Thoracic aorta (tissue), 2 donors: ENCODE measurements at regions not wholly inside any gene's neighbourhood (a gene's known extent, or its start where the extent isn't known, plus 50 kb on each side); places are given as distances from the start of the nearest gene placed in this dataset.

ENCODE experiments used
- ATAC-seq: fragments of 150-250 bp; one replicate; pipeline ENCODE4 v1.8.0; 2017; ENCODE audit warnings: low read depth; ENCODE audit not compliant: insufficient number of reproducible peaks, low FRiP score
- DNase-seq: peaks from one replicate; pipeline ENCODE4 v3.0.0-alpha.2; 2020; ENCODE audit warnings: low spot score
- H3K27ac ChIP-seq, 2 donors: fragments of 200-600 bp; sonication (generic); 1 replicate in 1 of 2; 2 replicates in 1 of 2; pipeline ENCODE4 v1.5.1; 2016; ENCODE audit warnings: mild to moderate bottlenecking in 2 of 2, moderate library complexity in 2 of 2
- H3K27me3 ChIP-seq: fragments of 200-600 bp; sonication (generic); replicated peaks from 2 replicates; pipeline ENCODE4 v1.6.0; 2016; ENCODE audit warnings: mild to moderate bottlenecking; ENCODE audit not compliant: insufficient read depth
- H3K36me3 ChIP-seq: fragments of 200-600 bp; sonication (generic); one replicate; pipeline ENCODE4 v1.5.1; 2016
- H3K4me1 ChIP-seq, 2 donors: fragments of 200-600 bp; sonication (generic); 1 replicate in 1 of 2; 2 replicates in 1 of 2; pipeline versions ENCODE4 v1.5.1 to v1.6.0; 2016; ENCODE audit warnings: low read depth in 2 of 2, mild to moderate bottlenecking in 1 of 2; ENCODE audit not compliant: control insufficient read depth in 1 of 2
- H3K4me3 ChIP-seq: fragments of 200-600 bp; sonication (generic); 2 replicates; pipeline ENCODE4 v1.5.1; 2016; ENCODE audit warnings: mild to moderate bottlenecking
- H3K9me3 ChIP-seq: fragments of 200-600 bp; sonication (generic); 2 replicates; pipeline ENCODE4 v1.5.1; 2016
- CTCF ChIP-seq: fragments of 200-600 bp; sonication (generic); IDR thresholded peaks from one replicate; pipeline ENCODE4 v1.5.1; 2019; ENCODE audit warnings: antibody characterized with exemption

GRCh38 chr6:113394729-113395128 lies 462.4 kb upstream of the MARCKS start:
- DNase-seq = no peak
- Histone ChIP-seq H3K27ac (no peak overlapping the region), H3K36me3 (no peaks in the 10 kb centered on the region), H3K4me3 (no peak overlapping the region), H3K9me3 (no peaks in the 10 kb centered on the region), H3K4me1 (no peaks in the 10 kb centered on the region), H3K27me3 (no peaks in the 10 kb centered on the region)
- TF ChIP-seq CTCF = no peak
- ATAC-seq = no peak

- H3K36me3 ChIP-seq = no peaks in the 10 kb centered on the region
- no peak for TF ChIP-seq CTCF
- ATAC-seq = no peak
Observed at GRCh38 chr6:113396730-113397129, 460.4 kb upstream of the MARCKS start.

GRCh38 chr6:113397236-113397635 lies 459.9 kb upstream of the MARCKS start:
- H3K27me3 ChIP-seq = no peaks in the 10 kb centered on the region
- no peaks in the 10 kb centered on the region for H3K4me1 ChIP-seq
- H3K36me3 ChIP-seq = no peaks in the 10 kb centered on the region
- no peak for DNase-seq
- no peak for ATAC-seq
- no peak overlapping the region for H3K27ac ChIP-seq
- TF ChIP-seq CTCF = no peak
- H3K9me3 ChIP-seq = no peaks in the 10 kb centered on the region
- no peak overlapping the region for H3K4me3 ChIP-seq

More at GRCh38 chr6:113396730-113397129, 460.4 kb upstream of the MARCKS start:
- Histone ChIP-seq H3K9me3 (no peaks in the 10 kb centered on the region), H3K4me3 (no peak overlapping the region), H3K27me3 (no peaks in the 10 kb centered on the region), H3K27ac (no peak overlapping the region), H3K4me1 (no peaks in the 10 kb centered on the region)
- DNase-seq = no peak

- Histone ChIP-seq H3K4me3 (no peak overlapping the region), H3K9me3 (no peaks in the 10 kb centered on the region), H3K4me1 (no peaks in the 10 kb centered on the region), H3K27ac (no peak overlapping the region), H3K27me3 (no peaks in the 10 kb centered on the region), H3K36me3 (no peaks in the 10 kb centered on the region)
- no peak for TF ChIP-seq CTCF
- DNase-seq (no peak), ATAC-seq (no peak)
Observed at GRCh38 chr6:113401231-113401630, 455.9 kb upstream of the MARCKS start.

GRCh38 chr6:113402544-113402943 lies 454.6 kb upstream of the MARCKS start:
- H3K4me1 ChIP-seq = no peaks in the 10 kb centered on the region
- no peak for ATAC-seq
- H3K27ac ChIP-seq = no peak overlapping the region
- H3K36me3 ChIP-seq = no peaks in the 10 kb centered on the region
- H3K9me3 ChIP-seq = no peaks in the 10 kb centered on the region
- TF ChIP-seq CTCF = no peak
- no peaks in the 10 kb centered on the region for H3K27me3 ChIP-seq
- no peak overlapping the region for H3K4me3 ChIP-seq
- no peak for DNase-seq
